ENCODE measurements at regions not wholly inside any gene's neighbourhood (a gene's known extent, or its start where the extent isn't known, plus 50 kb on each side); places are given as distances from the start of the nearest gene placed in this dataset.

DNA sequence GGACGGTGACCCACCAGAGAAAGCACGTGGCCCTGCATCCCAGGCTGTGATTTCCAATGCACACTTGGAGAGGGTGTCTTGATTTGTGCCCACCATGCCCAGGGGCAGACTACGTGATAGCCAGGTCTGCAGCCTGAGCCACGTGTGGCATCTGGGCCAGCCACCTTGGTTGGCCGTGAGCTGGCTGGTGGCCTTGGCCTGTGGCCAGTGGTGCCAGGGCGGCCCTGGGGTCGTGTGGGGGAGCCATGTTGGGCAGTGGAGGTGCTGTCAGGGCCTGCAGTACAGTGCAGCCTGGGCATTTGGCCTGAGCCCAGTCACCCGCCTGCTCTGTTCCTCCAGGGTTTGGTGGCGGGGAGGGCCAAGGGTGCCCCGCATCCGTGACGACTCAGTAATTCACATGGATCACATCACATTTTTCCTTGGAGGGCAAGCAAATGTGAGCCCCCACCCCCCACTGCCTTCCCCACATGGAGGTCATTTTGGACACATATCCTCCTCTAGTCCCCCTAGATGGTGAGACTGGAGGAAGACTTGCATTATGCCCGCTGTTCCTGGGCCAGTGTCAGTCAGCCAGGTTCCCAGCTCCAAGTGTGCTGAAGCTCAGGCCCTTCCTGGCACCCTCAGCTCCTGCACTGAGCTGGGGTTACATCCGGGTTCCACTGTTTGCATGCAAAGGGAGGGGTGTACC lies 201.4 kb downstream of the UBE3A start:
- H3K36me3 ChIP-seq (ENCODE audit: control insufficient read depth in 2 of 2, extremely low read depth in 1 of 2, insufficient read depth in 2 of 2, low read length in 2 of 2): no peaks in the 10 kb centered on the region
- ChIA-PET CTCF (no interaction called here), POLR2A (no interaction called here)
- DNase-seq (ENCODE audit: low read depth, low spot score) (no peak), FAIRE-seq (no peak)
- no peak overlapping the region for H3K9ac ChIP-seq (replicated peaks; ENCODE audit: extremely low read depth, insufficient read depth, low read length)
- no peak overlapping the region for H3K4me3 ChIP-seq (replicated peaks in 1 of 3; ENCODE audit: insufficient read depth in 1 of 3, low read depth in 1 of 3, low read length in 3 of 3)
- H4K20me1 ChIP-seq (replicated peaks; ENCODE audit: control insufficient read depth, extremely low read depth, insufficient read depth, low read length): no peaks in the 10 kb centered on the region
- no peak overlapping the region for H2AFZ ChIP-seq (ENCODE audit: low read depth, low read length)
- H3K4me2 ChIP-seq (ENCODE audit: insufficient read depth, low read length): no peak overlapping the region
- dilution Hi-C loops (cut with MboI; ENCODE audit: extremely low pct_ligation_motif_present, low sequenced_read_pairs) (no loop called here), intact Hi-C loops (cut with micrococcal nuclease) (no loop called here)
- H3K27ac ChIP-seq (ENCODE audit: insufficient read depth, low read depth, low read length): no peak overlapping the region
- no peaks in the 10 kb centered on the region for H3K9me1 ChIP-seq (replicated peaks; ENCODE audit: control insufficient read depth, extremely low read depth, insufficient read depth, low read length)
- H3K79me2 ChIP-seq (ENCODE audit: control insufficient read depth, insufficient read depth, low read length): no peaks in the 10 kb centered on the region
- H3K4me1 ChIP-seq (ENCODE audit: control insufficient read depth, extremely low read depth, insufficient read depth, low read length): no peaks in the 10 kb centered on the region
- BruUV-seq (replicated peaks): no TSS peak
- H3K27me3 ChIP-seq (ENCODE audit: control insufficient read depth in 2 of 2, insufficient read depth in 2 of 2, low read length in 2 of 2): no peaks in the 10 kb centered on the region
- TF ChIP-seq JUN (IDR thresholded peaks at IDR 0.05; ENCODE audit: borderline replicate concordance, insufficient read depth, insufficient read length, low read depth) (no peak), POLR2AphosphoS5 (IDR thresholded peaks at IDR 0.05; ENCODE audit: insufficient read depth, low read depth, low read length) (no peak), MYC (IDR thresholded peaks at IDR 0.05; ENCODE audit: low read depth, low read length) (no peak), POLR2A (IDR thresholded peaks at IDR 0.05; ENCODE audit: low read depth, low read length) (no peak), MAX (IDR thresholded peaks at IDR 0.05; ENCODE audit: insufficient read depth, insufficient read length) (no peak), EZH2 (IDR thresholded peaks at IDR 0.05; ENCODE audit: borderline replicate concordance, low read depth, low read length, severe bottlenecking) (no peak), GATA2 (IDR thresholded peaks at IDR 0.05; ENCODE audit: insufficient read depth, insufficient read length, low read depth, low read length) (no peak), FOS (IDR thresholded peaks at IDR 0.05; ENCODE audit: borderline replicate concordance, insufficient read depth, low read length) (no peak)
- TF ChIP-seq, protein P1, sequence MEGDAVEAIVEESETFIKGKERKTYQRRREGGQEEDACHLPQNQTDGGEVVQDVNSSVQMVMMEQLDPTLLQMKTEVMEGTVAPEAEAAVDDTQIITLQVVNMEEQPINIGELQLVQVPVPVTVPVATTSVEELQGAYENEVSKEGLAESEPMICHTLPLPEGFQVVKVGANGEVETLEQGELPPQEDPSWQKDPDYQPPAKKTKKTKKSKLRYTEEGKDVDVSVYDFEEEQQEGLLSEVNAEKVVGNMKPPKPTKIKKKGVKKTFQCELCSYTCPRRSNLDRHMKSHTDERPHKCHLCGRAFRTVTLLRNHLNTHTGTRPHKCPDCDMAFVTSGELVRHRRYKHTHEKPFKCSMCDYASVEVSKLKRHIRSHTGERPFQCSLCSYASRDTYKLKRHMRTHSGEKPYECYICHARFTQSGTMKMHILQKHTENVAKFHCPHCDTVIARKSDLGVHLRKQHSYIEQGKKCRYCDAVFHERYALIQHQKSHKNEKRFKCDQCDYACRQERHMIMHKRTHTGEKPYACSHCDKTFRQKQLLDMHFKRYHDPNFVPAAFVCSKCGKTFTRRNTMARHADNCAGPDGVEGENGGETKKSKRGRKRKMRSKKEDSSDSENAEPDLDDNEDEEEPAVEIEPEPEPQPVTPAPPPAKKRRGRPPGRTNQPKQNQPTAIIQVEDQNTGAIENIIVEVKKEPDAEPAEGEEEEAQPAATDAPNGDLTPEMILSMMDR (IDR thresholded peaks at IDR 0.05; ENCODE audit: extremely low read depth in 1 of 2, insufficient read depth in 1 of 2, low read depth in 1 of 2, low read length in 2 of 2): no peak
- H3K9me3 ChIP-seq (replicated peaks; ENCODE audit: control insufficient read depth, insufficient read depth, low read length): peaks cover 12% of the 10 kb centered on the region
